Activated effector memory CD4-positive, alpha-beta T cell treated with anti-CD3 and anti-CD28 coated beads, Interleukin-2, amount 50 U/mL, for 16 hours (primary cell): ENCODE measurements at regions not wholly inside any gene's neighbourhood (a gene's known extent, or its start where the extent isn't known, plus 50 kb on each side); places are given as distances from the start of the nearest gene placed in this dataset.
"Not testable (repeated sequence)": the region's sequence is repeated elsewhere in the genome, so short reads cannot be mapped to it uniquely, and the experiment has no call there.

Experiments used
- DNase-seq: peaks from one replicate; pipeline ENCODE4 v3.0.0-alpha.2; 2020

GRCh38 chr3:99356696-99357095 lies 281.7 kb upstream of the COL8A1 start:
- no peak for DNase-seq

GRCh38 chr3:99355465-99355864 lies 282.9 kb upstream of the COL8A1 start:
- no peak for DNase-seq

- no peak for DNase-seq
Measured at GRCh38 chr3:99352811-99353210, 285.6 kb upstream of the COL8A1 start.

- no peak for DNase-seq
Measured at GRCh38 chr3:99351122-99351521, 287.3 kb upstream of the COL8A1 start.

- DNase-seq, result no peak
Measured at GRCh38 chr3:99348451-99348850, 289.9 kb upstream of the COL8A1 start.

GRCh38 chr3:99344216-99344615 lies 294.2 kb upstream of the COL8A1 start:
- no peak for DNase-seq

GRCh38 chr3:99342383-99342782 lies 296.0 kb upstream of the COL8A1 start:
- DNase-seq, result no peak

- DNase-seq, result no peak
Measured at GRCh38 chr3:99339222-99339621, 299.2 kb upstream of the COL8A1 start.

- no peak for DNase-seq
Measured at GRCh38 chr3:99332718-99333117, 305.7 kb upstream of the COL8A1 start.

- DNase-seq, result no peak
Measured at GRCh38 chr3:99332276-99332675, 306.1 kb upstream of the COL8A1 start.

- no peak for DNase-seq
Measured at GRCh38 chr3:99330924-99331532, 307.4 kb upstream of the COL8A1 start.

GRCh38 chr3:99330281-99330680 lies 308.1 kb upstream of the COL8A1 start:
- no peak for DNase-seq

GRCh38 chr3:99325402-99325801 lies 313.0 kb upstream of the COL8A1 start:
- no peak for DNase-seq

- DNase-seq, result no peak
Measured at GRCh38 chr3:99324636-99325203, 313.7 kb upstream of the COL8A1 start.

GRCh38 chr3:99323940-99324339 lies 314.5 kb upstream of the COL8A1 start:
- DNase-seq, result no peak

- no peak for DNase-seq
Measured at GRCh38 chr3:99322551-99322950, 315.8 kb upstream of the COL8A1 start.

- no peak for DNase-seq
Measured at GRCh38 chr3:99321261-99321660, 317.1 kb upstream of the COL8A1 start.

GRCh38 chr3:99319961-99320360 lies 318.4 kb upstream of the COL8A1 start:
- no peak for DNase-seq

- no peak for DNase-seq
Measured at GRCh38 chr3:99319450-99319849, 318.9 kb upstream of the COL8A1 start.

- no peak for DNase-seq
Measured at GRCh38 chr3:99317201-99317600, 321.2 kb upstream of the COL8A1 start.

- no peak for DNase-seq
Measured at GRCh38 chr3:99315896-99316295, 322.5 kb upstream of the COL8A1 start.

GRCh38 chr3:99313485-99313884 lies 324.9 kb upstream of the COL8A1 start:
- no peak for DNase-seq

GRCh38 chr3:99298661-99299060 lies 339.7 kb upstream of the COL8A1 start:
- no peak for DNase-seq

- DNase-seq, result no peak
Measured at GRCh38 chr3:99295836-99296235, 342.6 kb upstream of the COL8A1 start.

- not testable (repeated sequence) for DNase-seq
Measured at GRCh38 chr3:99294092-99294491, 344.3 kb upstream of the COL8A1 start.
